ENCODE measurements at regions not wholly inside any gene's neighbourhood (a gene's known extent, or its start where the extent isn't known, plus 50 kb on each side); places are given as distances from the start of the nearest gene placed in this dataset.

DNA sequence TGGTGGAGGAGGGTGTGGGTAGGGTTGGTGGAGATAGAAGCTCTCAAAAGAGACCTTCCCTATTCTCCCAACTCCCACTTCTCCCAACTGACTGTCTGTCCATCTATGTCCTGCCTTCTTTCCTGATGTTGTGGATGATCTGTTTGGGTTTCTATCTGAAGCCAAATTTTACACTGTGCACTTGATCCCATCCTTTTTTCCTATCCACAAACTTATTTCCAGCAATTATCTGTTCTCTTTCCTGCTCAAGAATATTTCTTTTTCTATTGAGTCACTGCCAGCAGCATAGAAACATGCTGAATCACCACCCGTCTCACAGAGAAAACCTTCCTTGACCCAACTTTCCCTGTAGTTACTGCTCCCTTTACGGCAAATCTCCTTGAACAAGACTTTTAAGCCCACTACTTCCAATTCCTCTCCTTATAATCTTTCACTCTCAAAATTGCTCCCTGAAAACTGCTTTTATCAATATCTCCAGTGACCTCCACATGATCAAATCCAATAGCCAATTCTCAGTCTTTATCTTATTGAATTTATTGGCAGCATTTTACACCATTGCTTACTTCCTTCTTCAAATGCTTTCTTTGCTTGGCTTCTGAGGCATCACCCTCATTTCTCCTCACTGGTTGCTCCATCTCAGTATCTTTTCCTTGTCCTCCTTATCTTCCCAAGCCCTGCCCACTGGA, 141.2 kb upstream of the SLC7A14 start:
- H3K27ac Mint-ChIP-seq (ENCODE audit: unreplicated experiment): no peak overlapping the region
- Histone ChIP-seq H3K27ac (ENCODE audit: low read depth, low read length) (peak overlapping the region; percentile 100), H3K9ac (ENCODE audit: low read length) (peak overlapping the region; percentile 89), H4K20me1 (ENCODE audit: insufficient read depth, low read length) (no peaks in the 10 kb centered on the region), H3K27me3 (ENCODE audit: insufficient read depth, low read length) (no peaks in the 10 kb centered on the region), H3K4me3 (ENCODE audit: insufficient read depth, low read depth, low read length) (peak overlapping the region; percentile 58), H3K79me2 (ENCODE audit: insufficient read depth, low read length) (no peaks in the 10 kb centered on the region), H2AFZ (ENCODE audit: low read depth, low read length) (peak overlapping the region; percentile 5), H3K9me3 (ENCODE audit: insufficient read depth, low read depth, low read length) (no peaks in the 10 kb centered on the region), H3K4me2 (ENCODE audit: low read length) (peak overlapping the region; percentile 89), H3K36me3 (ENCODE audit: insufficient read depth, low read length) (no peaks in the 10 kb centered on the region), H3K4me1 (ENCODE audit: insufficient read depth, low read length) (peaks cover 36% of the 10 kb centered on the region)
- peaks cover 34% of the 10 kb centered on the region for H3K4me1 Mint-ChIP-seq (ENCODE audit: low read depth, unreplicated experiment)
- no peaks in the 10 kb centered on the region for H3K9me3 Mint-ChIP-seq (ENCODE audit: unreplicated experiment)
- DNase-seq (ENCODE audit: low read depth) (peak; percentile 91), FAIRE-seq (peak; percentile 88)
- no peak overlapping the region for H3K4me3 Mint-ChIP-seq (ENCODE audit: unreplicated experiment)
- TF ChIP-seq EZH2 (IDR thresholded peaks at IDR 0.05; ENCODE audit: insufficient read depth, low read length) (no peak), CTCF (IDR thresholded peaks at IDR 0.05; ENCODE audit: insufficient read depth, low read depth, low read length) (no peak)
- H3K36me3 Mint-ChIP-seq (ENCODE audit: low read depth, unreplicated experiment): no peaks in the 10 kb centered on the region
- H3K27me3 Mint-ChIP-seq (ENCODE audit: low read depth, unreplicated experiment): no peaks in the 10 kb centered on the region

- Histone ChIP-seq H3K27me3 (ENCODE audit: insufficient read depth, low read length) (no peaks in the 10 kb centered on the region), H3K79me2 (ENCODE audit: insufficient read depth, low read length) (no peaks in the 10 kb centered on the region), H3K9ac (ENCODE audit: low read length) (no peak overlapping the region), H3K27ac (ENCODE audit: low read depth, low read length) (peak overlapping the region; percentile 100), H3K36me3 (ENCODE audit: insufficient read depth, low read length) (no peaks in the 10 kb centered on the region), H3K4me3 (ENCODE audit: insufficient read depth, low read depth, low read length) (no peak overlapping the region), H3K9me3 (ENCODE audit: insufficient read depth, low read depth, low read length) (no peaks in the 10 kb centered on the region), H3K4me2 (ENCODE audit: low read length) (peak overlapping the region; percentile 89), H2AFZ (ENCODE audit: low read depth, low read length) (no peak overlapping the region), H4K20me1 (ENCODE audit: insufficient read depth, low read length) (no peaks in the 10 kb centered on the region), H3K4me1 (ENCODE audit: insufficient read depth, low read length) (peaks cover 36% of the 10 kb centered on the region)
- DNase-seq (ENCODE audit: low read depth) (peak; percentile 73), FAIRE-seq (no peak)
- Mint-ChIP-seq H3K9me3 (ENCODE audit: unreplicated experiment) (no peaks in the 10 kb centered on the region), H3K27me3 (ENCODE audit: low read depth, unreplicated experiment) (no peaks in the 10 kb centered on the region), H3K27ac (ENCODE audit: unreplicated experiment) (no peak overlapping the region), H3K4me1 (ENCODE audit: low read depth, unreplicated experiment) (peaks cover 31% of the 10 kb centered on the region), H3K36me3 (ENCODE audit: low read depth, unreplicated experiment) (no peaks in the 10 kb centered on the region), H3K4me3 (ENCODE audit: unreplicated experiment) (peak overlapping the region; percentile 36)
- no peak for TF ChIP-seq EZH2 (IDR thresholded peaks at IDR 0.05; ENCODE audit: insufficient read depth, low read length)
- TF ChIP-seq CTCF (IDR thresholded peaks at IDR 0.05; ENCODE audit: insufficient read depth, low read depth, low read length): no peak
Observed at GRCh38 chr3:170725285-170725731, 139.4 kb upstream of the SLC7A14 start.
